NOMO-1 (cell line): ENCODE measurements at regions not wholly inside any gene's neighbourhood (a gene's known extent, or its start where the extent isn't known, plus 50 kb on each side); places are given as distances from the start of the nearest gene placed in this dataset.
"Not testable (repeated sequence)": the region's sequence is repeated elsewhere in the genome, so short reads cannot be mapped to it uniquely, and the experiment has no call there.

ENCODE experiments used
- DNase-seq, 2 experiments: peaks; one replicate each; lab custom pipeline; 2025; ENCODE audit not compliant: unreplicated experiment in 2 of 2; lab: John Stamatoyannopoulos, UW

DNA sequence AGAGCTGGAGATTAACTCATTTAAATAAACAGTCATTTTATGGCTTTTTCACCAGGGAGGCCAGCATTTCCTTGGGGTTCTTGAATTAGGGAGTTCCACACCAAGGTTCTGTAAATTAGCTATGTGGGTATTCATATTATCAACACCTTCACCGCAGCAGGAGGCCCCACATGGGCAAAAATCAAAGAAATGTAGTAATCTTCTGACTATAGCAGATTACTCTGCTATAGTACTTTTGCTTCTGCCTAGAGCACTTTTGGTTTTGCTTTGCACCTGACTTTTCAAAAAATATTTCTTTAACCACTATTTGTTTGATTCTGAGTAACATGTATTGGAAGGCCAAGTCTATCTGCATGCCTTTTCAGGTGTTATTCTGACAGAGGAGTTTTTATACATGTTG, 108.6 kb upstream of the POMZP3 start:
- not testable (repeated sequence) for DNase-seq

DNA sequence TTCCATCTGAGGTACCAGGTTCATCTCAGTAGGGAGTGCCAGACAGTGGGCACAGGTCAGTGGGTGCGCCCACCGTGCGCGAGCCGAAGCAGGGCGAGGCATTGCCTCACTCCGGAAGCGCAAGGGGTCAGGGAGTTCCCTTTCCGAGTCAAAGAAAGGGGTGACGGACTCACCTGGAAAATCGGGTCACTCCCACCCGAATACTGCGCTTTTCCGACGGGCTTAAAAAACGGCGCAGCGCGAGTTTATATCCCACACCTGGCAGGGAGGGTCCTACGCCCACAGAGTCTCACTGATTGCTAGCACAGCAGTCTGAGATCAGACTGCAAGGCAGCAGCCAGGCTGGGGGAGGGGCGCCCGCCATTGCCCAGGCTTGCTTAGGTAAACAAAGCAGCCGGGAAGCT, 101.5 kb upstream of the POMZP3 start:
- not testable (repeated sequence) for DNase-seq

DNA sequence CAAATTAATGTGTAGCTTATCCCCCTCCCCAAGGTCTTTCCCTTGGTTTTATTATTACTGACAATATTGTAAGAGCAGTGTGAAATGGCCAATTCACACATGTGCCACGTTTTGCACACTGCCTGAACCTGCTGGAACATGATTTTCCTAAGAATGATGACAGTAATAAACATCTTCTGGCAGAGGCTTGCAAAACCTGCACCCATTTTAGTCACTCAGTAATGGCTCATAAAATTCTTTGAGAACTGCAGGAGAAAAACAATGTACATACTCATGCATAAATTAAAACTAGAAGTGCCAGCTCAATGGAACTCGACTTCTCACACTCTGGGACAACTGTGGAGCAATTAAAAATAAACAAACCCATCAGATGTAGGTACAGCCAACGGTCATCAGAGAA, 96.8 kb upstream of the POMZP3 start:
- DNase-seq = not testable (repeated sequence)

DNA sequence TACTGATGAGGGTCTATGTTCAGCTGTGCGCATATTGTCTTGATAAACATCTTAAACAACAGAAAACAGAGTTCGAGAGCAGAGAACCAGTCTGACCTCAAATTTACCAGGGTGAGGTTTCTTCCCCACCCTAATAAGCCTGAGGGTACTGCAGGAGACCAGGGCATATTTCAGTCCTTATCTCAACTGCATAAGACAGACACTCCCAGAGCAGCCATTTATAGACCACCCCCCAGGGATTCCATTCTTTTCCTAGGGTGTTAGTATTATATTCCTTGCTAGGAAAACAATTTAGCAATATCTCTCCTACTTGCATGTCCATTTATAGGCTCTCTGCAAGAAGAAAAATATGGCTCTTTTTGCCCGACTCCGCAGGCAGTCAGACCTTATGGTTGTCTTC, 89.5 kb upstream of the POMZP3 start:
- not testable (repeated sequence) for DNase-seq

DNA sequence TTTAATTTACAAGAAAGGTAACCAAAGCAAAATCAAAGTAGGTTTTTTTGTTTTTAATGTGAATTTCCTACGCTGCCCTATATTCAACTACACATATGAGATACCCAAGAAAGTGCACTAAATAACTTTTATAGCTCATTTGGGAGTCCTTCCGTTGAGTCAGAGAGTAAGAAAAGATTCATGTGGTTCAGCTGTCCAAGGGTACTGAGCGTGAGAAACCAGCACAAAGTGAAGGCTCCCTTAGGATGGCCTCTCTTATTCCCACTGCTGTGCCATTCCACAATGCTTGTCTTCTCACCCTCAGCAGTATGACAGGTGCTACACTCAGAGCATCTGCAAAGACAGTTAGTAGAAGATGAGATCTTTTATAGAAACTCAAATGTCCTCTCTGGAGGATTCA, 85.8 kb upstream of the POMZP3 start:
- not testable (repeated sequence) for DNase-seq

DNA sequence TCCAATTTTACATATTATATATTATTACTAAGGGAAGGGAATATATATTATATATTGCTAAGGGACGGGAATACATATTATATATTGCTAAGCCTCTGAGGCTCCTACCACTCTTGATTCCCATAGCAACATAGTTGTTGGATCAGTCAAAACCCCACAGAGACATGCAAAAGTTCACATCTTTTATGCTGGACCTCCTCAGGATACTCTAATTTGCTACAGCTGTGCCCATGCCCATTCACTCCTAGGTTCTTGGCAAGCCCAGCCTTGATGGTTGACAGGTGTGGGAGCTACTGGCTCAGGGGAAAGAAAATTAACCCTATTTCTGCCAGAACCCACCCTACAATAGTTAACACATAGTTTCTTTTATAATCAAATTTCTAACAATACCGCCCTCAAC, 84.6 kb upstream of the POMZP3 start:
- DNase-seq = not testable (repeated sequence)

DNA sequence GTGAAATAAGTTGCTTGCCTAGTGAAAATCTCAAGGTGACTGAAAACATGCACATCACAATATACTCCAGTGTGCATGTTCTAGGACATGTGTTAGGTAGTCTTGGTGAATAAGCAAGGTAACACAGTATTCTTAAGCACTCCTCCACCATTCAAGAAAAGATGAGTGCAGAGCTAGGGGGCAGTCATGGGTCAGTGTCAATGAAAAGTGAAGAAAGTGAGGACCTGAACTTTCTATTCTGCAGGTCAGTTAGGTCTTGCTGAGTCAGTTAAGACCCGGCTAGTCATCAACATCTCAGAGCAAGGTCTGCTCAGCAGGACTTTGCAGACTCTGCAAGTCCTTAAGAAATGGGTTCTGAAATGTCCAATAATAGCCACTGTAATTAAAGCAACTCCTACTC, 82.6 kb upstream of the POMZP3 start:
- DNase-seq = not testable (repeated sequence)

DNA sequence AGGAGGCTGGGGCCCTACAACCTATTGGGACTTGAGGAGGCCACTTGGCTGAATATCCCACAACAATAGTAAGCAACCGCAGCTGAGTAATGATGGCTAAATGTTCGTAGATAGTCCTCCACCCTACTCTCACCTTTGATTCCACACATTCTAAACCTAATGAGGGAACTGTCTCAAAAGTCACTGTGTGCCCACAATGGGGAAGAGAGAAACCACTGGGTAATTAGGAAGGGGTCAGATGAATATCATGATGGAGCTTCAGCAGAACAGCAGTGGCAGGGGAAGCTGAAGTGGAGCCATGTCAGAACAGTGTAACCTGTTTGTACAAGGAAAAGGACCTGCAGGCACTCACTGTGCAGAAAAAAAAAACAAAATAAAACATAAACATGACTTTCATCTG, 81.4 kb upstream of the POMZP3 start:
- DNase-seq = not testable (repeated sequence)

DNA sequence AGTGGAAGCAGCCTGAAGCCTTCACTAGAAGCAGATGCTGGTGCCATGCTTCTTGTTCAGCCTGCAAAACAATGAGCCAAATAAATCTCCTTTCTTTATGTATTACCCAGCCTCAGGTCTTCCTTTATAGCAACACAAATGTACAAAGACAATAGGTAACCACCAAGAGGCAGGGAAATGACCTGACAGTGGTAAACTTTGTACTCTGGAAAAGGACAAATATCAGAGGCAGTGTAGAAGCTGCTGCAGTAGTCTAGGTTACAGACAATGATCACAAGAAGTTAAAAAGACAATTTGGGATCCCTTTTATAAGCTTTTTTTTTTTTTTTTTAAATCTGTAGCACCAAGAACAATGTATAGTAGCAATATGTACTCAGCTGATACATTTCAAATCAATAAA, 76.7 kb upstream of the POMZP3 start:
- not testable (repeated sequence) for DNase-seq

DNA sequence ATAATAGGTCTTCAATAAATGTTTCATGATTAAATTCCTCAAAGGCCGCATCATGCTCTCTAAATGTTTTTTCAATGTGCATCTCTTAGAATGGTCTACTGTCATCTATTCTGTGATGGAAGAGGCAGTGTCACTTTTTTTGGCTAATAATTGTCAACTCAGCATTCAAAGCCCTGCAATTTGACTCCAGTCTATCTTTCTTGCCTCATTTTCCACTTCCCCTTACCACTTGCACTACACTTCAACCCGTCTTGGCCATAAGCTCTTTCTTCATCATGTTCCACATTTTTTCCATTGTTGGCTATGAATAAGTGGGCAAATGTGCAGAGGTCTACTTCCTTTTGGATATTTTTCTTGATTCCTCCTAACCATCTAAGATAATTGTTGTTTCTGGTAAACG, 59.2 kb upstream of the POMZP3 start:
- peak; percentile 51 to 58 for DNase-seq

DNA sequence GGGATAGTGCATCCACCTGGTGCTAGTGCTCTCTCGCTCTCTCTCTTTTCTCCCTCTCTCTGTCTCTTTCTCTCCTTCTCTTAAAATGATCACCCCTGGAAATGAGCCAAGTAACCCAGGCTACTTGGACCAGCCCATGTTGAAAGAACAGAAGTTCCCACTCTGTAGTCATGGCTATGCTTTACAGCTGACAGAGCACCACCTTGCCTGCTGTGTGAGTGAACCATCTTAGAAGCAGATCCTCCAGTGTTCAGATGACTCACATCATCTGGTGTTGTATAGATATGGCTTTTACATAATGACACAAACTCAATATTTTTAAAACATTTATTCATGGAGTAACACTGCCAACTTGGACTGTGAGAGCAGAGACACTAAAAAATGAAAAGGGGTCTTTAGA, 57.7 kb upstream of the POMZP3 start:
- DNase-seq = not testable (repeated sequence)

DNA sequence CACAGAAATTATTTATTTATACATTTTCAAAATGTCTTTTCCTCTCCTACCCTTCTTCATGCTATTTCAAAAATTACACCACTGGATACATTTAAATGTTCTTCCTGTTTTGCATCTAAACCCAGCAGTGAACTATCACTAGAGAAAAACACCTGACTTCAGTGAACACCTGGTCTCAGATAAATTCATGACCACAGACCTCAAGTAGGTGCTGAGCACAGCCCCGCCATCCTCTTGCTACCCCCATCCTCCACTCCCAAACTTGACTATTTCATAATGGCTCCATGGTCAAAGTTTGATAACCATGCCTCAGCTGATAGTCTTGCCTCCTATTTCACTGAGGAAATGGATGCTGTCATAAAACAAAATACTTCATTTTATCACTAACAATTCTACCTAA, 56.6 kb upstream of the POMZP3 start:
- not testable (repeated sequence) for DNase-seq

DNA sequence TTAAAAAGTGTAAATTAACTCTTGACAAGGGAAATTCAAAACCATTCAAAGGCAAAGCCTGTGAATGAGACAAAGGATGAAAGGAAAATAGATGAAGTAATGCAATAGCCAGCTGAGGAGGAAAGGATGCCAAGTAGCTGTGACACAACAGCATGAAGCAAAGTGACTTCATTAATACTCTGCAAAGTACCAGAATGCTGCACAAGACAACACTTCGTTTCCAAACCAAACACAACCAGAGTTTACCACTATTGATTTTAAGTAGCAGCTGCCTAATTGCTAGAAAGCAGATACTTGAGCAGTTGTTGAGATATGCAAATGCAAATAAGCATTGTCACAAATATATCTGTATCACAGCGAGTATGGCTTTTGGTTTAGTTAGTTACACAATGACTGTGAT, 54.7 kb upstream of the POMZP3 start:
- not testable (repeated sequence) for DNase-seq

DNA sequence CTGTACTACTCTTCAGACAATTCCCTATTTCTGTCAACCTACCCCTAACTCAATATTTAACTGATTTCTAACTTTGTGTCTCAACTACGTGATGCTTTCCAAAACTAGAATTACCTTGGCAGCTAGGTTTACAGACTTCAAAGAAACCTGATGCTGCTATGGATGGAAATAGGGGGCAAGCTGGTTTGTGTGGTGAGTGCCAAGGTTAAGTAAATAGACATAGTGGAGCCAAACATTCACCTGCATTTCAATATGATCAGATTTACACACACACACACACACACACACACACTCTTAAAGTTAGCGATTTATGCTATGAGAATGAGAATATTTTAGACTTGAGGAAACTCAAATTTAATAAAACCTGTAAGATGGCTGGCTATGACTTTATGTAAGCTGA, 52.1 kb upstream of the POMZP3 start:
- DNase-seq = not testable (repeated sequence)

DNA sequence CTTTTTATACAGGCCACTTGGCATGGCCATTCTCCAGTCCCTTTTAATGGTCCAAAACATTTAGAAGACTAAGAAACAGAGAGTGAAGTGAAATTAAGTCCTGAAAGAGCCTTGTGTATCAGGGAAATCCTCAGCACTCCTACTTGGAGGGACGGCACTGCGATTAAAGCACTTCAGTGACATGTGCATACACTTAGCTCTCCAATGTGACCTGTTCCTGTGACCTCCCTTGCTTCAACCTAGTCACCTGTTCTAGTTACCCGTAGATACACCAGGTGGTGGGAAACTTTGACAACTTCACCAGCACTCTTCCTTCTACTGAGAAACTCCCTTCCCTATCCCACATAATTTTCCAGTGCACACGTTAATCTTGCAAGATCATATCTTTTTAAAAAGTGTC, 51.4 kb upstream of the POMZP3 start:
- not testable (repeated sequence) for DNase-seq

DNA sequence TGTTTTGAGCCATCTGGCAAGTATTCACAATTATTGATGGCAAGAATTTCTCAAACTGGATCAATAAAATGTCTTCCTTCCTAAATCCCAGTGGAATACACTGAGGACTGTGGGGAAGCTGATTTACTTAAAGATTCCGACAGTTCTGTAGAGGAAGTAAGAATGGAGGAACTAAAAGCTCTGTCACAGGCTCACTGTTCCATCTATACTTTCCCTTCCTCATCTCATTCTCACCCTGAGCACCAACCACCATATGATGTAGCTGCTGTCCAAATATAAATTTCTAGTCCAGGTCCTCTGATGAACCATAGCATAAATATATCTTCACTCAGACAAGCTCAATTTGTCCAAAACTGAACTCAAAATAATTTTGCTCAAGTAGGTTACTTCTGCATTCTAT, 49.8 kb upstream of the POMZP3 start:
- peak in 1 of 2 experiments; percentile 70 for DNase-seq
